Hepatocyte (in vitro differentiated cells): ENCODE measurements at regions not wholly inside any gene's neighbourhood (a gene's known extent, or its start where the extent isn't known, plus 50 kb on each side); places are given as distances from the start of the nearest gene placed in this dataset.

ENCODE experiments used
- EZH2 ChIP-seq: fragments of 200-600 bp; sonication (generic); IDR thresholded peaks from 2 replicates; pipeline ENCODE4 v1.6.1; 2016; ENCODE audit warnings: antibody characterized with exemption, mild to moderate bottlenecking, borderline replicate concordance
- EZH2phosphoT487 ChIP-seq: fragments of 200-600 bp; sonication (generic); IDR thresholded peaks from one replicate; pipeline ENCODE4 v1.6.1; 2018; ENCODE audit warnings: antibody characterized with exemption, mild to moderate bottlenecking, low read depth, moderate library complexity; ENCODE audit not compliant: unreplicated experiment, severe bottlenecking
- TF ChIP-seq, protein P1 (sequence below): fragments of 200-600 bp; sonication (generic); IDR thresholded peaks from 2 replicates; pipeline ENCODE4 v1.5.1; 2016; ENCODE audit warnings: antibody characterized with exemption, mild to moderate bottlenecking; ENCODE audit not compliant: poor library complexity

DNA sequence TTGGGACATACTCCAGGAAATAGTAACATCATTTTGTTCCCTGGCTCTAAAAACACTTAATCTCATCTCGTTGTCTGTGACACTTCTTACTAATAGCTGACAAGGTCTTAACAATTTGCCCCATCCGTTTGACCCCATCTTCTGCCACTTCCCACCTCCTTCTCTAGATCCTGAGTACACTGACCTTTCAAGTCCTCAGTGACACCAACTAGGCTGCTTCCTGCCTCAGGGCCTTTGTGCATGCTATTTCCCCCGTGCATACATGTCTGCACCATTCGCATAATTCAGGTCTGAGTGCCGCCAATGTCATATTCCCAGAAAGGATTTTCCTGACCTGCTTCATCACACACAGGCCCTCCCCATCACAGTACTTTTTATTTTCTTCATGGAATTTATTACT is 70.6 kb upstream of the CCND2 start:
- TF ChIP-seq, protein P1, sequence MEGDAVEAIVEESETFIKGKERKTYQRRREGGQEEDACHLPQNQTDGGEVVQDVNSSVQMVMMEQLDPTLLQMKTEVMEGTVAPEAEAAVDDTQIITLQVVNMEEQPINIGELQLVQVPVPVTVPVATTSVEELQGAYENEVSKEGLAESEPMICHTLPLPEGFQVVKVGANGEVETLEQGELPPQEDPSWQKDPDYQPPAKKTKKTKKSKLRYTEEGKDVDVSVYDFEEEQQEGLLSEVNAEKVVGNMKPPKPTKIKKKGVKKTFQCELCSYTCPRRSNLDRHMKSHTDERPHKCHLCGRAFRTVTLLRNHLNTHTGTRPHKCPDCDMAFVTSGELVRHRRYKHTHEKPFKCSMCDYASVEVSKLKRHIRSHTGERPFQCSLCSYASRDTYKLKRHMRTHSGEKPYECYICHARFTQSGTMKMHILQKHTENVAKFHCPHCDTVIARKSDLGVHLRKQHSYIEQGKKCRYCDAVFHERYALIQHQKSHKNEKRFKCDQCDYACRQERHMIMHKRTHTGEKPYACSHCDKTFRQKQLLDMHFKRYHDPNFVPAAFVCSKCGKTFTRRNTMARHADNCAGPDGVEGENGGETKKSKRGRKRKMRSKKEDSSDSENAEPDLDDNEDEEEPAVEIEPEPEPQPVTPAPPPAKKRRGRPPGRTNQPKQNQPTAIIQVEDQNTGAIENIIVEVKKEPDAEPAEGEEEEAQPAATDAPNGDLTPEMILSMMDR: no peak
- TF ChIP-seq EZH2 (no peak), EZH2phosphoT487 (no peak)
